Renal pelvis (tissue), 1 donor: ENCODE measurements at regions not wholly inside any gene's neighbourhood (a gene's known extent, or its start where the extent isn't known, plus 50 kb on each side); places are given as distances from the start of the nearest gene placed in this dataset.
"Not testable (repeated sequence)": the region's sequence is repeated elsewhere in the genome, so short reads cannot be mapped to it uniquely, and the experiment has no call there.

Experiments
- DNase-seq: peaks from one replicate; pipeline ENCODE4 v3.0.0-alpha.2; 2013

DNA sequence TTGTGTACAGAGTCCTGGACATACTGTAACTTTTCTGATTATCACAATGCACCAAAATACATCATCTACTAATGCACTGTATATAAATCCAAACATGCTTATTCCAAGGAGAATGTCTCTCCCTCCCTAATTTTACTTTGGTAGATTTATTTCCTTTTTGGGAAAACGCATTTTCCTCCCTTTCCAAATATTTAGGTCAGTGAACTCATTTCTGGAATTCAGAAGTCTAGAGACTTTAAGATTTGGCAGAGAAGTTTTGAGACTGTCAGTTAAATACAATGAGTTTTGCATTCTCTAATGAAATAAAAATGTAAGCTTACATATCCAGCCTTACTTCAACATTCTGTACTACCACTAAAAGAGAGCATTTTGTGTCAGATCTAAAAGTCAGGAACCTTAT, 165.8 kb upstream of the EDNRB start:
- no peak for DNase-seq

DNA sequence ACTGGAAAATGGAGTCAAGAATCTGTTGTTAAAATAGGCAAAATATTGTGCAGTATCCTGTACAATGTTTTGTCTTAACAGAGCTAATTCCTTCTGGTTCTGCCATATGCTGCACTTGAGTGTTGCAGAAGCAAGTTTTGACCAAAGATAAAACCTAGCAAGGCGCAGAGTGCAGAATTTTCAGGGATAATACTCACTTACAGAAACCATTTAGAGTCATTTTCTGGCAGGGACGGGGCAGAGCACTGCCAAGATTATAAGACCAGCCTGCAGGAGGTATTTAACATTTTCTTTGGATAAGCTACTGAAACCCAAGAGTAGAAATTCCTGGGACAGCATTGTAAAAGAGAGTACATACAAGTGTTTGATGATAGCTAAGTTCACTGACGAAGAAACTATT, 159.5 kb upstream of the EDNRB start:
- no peak for DNase-seq

DNA sequence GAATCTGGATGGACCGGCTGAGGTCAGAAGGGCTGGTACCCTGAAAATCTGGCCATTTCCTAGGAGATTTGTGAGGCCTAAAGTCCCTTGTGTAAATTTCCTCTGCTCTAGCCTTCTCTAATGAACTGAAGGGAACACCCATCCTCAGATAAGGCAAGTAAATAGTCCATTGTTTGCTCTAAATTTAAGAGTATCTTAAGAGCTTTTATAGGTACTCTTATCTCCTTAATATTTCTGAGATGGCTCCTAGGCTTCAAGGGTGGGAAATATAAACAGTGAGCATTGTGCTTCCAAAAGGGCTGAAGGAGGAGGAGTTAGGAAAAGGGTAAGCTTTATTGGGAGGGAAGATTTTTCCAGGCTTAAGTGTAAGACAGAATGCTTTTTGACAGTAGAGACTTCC, 148.7 kb upstream of the EDNRB start:
- no peak for DNase-seq

DNA sequence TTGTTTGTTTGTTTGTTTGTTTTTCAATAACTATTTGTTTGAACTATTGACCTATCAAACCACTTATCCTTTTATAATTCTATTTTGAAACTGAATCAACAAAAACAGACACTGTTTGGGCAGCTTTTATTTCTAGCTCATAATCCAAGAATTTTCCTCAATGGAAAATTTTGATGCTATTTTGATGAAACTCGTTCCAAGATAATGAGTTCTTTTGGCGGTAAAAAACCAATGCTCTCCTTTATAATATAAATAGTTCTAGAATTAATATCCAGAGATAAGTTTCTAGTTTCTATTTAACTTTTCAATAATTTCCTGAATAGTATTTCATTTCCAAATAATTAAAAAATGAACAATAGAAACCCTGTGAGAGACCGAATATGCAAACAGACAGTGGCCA, 146.5 kb upstream of the EDNRB start:
- DNase-seq = no peak

DNA sequence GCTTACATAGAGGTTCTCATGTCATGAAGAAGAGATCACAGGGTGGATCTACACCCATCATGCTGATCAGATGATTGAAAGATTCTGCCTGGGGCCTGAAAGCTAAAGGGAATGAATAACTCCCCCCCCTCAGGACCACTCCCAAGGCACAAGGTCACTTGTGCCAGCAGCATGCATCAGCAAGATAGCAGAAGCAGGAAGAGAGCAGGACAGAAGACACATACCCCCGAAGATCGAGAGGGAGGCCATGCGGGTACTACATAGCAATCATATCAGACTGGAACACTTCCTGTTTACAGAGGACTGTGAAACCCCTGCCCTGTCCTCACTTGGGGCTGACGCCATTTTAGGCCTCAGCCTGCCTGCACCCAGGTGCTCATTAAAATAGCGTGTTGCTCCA, 143.2 kb upstream of the EDNRB start:
- DNase-seq = no peak

DNA sequence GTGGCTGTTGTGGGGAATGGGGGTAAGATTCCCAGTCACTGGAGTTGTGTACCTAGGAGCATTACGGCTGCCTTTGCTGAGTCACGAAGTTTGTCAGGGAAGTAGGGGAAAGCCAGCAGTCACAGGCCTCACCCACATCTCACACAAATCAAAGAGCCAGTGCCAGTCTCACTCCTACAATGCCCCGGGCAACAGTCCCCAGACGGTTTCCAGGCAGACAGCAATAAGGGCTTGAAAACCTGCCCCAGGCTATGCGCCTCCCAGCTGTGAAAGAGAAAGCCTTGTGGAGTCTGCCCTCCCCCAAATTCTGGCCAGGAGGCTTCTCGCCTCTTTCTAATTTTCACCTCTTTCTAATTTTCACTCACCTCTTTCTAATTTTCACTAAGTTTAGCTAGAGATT, 142.3 kb upstream of the EDNRB start:
- no peak for DNase-seq

DNA sequence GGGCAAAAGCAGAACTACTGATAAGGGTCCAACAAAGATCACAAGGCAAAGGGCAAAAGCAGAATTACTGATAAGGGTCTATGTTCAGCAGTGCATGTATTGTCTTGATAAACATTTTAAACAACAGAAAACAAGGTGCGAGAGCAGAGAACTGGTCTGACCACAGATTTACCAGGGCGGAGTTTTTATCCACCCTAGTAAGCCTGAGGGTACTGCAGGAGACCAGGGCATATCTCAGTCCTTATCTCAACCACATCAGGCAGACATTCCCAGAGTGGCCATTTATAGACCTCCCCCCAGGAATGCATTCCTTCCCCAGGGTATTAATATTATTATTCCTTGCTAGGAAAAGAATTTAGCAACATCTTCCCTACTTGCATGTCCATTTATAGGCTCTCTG, 138.2 kb upstream of the EDNRB start:
- not testable (repeated sequence) for DNase-seq

DNA sequence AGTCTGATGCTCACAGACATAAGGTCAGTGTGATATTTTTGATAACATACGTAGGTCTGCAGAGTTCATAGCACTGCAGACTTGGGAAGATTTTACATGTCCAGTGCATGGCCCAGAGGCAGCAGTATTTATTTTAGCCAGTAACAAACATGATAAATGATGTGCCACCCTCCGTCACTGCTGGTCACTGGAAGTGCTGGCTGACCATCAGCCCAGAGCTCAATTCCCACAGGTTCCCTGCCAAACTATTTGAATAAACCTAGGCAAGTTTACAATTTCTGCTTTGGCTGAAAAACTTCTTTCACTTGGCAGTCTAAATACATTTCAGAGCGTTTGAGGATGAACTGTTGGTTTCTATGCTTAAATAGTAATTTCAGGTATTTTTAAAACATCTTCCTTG, 135.5 kb upstream of the EDNRB start:
- no peak for DNase-seq

DNA sequence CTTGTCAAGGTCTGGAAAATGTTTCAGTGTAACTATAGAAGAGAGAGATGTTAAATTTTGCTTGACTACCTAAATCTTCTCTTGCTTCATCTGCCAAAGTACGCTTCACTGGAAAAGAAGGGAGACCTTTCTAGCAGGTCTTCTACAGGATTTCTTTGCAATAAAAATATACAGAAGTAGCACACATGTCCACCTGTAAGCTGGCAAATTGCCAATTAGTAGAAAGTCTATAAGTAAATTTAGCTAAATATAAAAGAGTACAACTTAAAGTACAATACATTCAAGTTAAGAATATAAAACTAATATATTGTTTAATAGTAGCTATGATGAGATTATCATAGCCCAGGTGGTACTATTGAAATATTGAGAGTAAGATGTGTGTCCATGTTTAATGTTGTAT, 128.5 kb upstream of the EDNRB start:
- DNase-seq = no peak

DNA sequence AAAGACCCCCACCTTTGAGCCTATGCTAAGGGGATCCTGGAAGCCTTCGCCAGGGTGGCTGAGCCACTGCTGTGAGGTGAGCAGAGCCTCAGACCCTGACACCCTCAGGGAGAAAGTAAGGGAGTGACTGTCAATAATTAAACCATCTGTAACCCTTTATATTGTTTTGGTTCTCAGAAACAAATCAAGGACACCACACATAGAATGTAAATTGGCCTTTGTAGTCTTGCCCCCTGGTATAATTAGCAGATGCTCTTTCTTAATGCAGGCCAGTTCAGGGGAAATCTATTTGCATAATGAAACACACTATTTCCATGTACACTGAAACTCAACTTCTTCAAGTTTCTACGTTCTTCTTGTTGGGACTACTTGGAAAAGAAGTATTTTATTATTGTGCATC, 127.7 kb upstream of the EDNRB start:
- no peak for DNase-seq

DNA sequence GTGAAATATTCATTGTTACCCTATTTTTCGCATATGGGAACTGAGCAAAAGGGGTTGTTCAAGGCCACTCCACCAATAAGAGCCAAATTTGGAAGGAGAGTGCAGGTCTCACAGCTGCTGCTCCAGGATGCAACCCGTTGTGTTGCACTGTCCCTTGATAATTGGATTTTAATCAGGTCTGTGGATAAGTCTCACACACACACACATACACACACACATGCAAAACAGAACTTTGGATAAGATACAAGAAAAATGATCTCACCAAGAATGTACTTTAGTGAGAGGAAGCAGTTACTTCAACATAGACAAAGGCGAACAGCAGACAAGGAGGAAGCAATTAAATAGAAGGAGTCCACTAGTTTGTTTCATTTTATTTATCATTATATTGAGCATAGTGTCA, 127.3 kb upstream of the EDNRB start:
- no peak for DNase-seq

DNA sequence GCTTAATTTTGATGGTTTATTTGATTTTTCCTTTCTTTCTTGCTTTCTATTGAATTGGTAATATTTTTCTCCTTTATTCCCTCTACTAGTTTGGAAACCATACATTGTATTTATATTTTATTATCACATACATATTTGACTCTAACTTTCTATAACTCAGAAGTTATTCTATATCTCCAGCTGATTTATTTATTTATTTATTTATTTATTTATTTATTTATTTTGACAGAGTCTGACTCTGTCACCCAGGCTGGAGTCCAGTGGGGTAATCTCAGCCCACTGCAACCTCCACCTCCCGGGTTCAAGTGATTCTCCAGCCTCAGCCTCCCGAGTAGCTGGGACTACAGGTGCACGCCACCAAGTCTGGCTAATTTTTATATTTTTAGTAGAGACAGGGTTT, 122.7 kb upstream of the EDNRB start:
- DNase-seq = not testable (repeated sequence)

DNA sequence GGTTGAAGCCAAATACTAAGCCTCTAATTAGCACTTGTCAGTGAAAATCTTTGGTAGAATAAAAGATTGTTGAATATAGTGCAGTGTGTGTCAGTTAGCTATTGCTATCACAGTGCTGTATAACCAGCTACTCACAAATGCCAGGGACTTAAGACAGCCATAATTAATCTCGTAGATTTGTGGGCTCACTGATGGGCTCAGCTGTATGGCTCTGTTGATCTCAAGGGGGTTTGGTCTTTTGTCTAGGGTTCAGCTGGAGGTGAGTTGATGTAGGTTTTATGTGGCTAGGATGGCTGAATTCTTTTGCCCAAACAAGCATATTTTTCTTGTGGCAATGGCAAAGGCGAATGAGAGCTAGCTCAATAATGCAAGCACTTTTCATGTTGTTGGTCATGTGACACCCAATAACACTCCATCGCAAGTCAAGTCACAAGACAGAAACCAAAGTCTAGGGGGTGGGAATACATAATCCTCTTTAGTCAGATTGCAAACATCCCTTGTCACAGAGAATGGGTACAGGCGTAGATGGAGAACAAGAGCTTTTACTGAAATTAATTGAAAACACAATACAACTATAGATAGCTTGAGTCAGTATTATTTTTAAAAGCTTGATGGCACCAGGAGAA, 121.7 kb upstream of the EDNRB start:
- DNase-seq = no peak

DNA sequence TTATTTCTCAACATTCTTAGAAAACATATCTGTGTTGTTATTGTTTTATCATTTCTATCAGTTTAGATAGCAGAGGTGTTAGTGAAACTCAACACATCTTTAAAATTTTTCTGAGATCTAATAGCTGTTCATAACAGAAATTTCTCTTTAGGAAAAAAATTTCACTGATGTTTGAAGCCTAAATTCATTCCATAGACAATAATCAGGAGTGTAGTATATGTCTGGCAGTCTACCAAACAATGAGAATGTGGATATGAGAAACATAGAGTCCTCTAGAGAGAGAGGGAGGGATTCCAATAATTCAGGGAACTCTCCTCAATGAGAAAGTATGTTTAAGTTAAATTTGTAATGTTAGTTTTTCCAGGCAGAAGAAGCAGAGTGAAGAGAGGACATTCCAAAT, 118.2 kb upstream of the EDNRB start:
- DNase-seq = no peak

DNA sequence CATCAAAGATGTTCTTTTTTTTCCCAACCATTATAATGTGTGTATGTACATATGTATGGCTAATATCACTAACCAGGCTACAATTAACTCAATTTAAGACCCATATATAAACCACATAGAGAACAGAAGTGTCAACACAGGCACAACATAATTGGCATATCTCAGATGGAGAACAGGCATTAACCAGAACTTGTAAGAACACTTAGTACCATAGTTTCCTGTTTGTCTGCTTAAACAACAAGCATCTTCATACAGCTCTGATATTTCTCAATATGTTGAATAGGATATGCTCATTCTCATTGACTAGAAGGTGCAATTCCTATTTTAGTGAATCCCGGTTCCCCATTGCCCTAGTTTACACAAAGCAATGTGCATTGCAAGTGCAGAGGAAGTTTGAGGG, 116.9 kb upstream of the EDNRB start:
- DNase-seq = no peak

DNA sequence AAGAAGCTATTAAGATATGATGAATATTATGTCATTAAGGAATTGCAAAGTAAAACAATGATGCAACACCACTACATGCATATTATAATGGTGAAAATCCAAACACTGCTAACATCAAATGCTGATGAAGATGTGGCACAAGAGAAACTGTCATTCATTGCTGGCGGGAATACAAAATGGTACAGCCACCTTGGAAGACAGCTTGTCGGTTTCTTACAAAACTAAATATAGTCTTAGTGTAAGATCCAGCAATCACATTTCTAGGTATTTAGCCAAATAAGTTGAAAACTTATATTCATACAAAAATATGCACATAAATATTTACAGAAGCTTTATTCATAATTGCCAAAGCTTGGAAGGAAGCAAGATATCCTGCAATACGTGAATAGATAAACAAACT, 114.9 kb upstream of the EDNRB start:
- no peak for DNase-seq

DNA sequence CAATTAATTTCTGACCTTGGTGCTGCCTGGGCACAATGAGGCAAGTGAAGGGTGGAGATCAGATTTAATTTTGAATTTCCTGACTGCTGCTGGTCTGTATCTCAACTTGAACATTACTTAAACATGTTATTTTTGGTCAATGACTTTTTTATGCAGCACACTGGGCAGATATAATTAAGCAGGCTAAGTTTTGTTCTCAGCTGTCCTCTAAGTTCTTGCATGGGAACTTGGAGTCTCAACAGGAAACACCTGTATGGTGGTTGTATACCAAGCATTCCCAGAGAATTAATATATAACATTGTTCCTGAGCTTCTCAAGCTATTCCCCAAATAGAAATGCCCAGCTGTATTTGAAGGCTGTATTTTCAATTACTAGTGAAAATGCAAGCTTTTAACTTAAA, 113.5 kb upstream of the EDNRB start:
- no peak for DNase-seq

DNA sequence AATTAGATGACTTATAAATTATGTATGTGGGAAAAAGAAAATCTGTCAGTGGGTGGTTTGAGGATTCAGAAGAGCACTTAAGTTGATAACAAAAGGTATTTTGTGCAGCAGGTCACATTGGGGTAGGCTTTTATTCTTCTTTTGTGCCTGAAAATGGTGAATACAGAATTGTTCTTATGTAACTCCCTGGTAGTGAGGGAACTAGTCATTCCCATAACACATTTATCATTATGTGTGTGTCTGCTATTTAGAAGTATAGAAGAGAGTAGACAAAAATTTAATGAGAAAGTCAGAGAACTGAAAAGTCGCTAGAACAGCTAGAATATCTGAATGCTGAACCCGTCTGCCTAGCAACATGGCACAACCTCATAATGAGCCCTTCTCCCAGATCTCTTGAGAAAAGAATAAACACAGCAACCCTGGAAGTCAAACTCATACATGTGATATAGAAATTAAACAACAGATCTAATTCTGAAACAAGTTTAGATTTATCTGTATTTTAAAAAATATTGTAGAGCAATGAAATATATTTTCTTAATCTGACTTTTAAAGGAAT, 111.8 kb upstream of the EDNRB start:
- no peak for DNase-seq

DNA sequence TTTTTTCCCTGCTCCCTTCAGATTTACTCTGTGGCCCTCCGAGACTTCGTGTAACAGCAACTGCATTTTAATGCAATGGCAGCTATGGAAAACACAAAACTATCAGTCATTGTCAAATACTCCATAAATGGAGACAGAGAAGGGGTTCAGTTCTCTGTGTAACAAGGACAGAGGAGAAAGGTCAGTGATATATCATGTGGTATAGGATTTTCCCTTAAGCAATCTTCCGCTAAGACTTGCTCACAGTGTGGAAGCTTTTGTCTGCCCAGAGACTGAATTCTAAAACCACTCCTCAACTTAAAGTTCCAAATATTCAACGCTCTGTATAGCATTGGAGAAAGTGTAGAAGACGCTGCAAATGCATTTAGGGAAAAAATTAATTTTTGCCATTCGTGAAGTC, 111.3 kb upstream of the EDNRB start:
- no peak for DNase-seq

DNA sequence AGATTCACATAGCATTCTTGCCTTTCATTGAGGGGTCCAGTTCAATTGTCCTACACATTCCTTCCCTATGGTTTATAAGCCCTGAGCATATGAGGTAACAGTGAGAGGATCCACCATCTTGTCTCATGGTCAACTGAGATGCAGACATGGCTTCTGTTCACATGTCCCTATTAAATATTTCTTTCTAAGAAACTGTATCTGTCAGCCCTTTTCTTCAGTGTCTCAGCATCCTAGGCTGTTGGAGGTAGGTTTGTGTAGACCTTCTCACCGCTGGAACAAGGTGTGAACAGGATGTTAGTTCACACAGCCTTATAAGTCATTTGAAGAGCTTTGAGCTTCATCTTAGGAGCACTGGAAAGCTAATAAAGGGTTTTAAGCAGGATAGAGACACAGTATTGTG, 110.3 kb upstream of the EDNRB start:
- DNase-seq = no peak

DNA sequence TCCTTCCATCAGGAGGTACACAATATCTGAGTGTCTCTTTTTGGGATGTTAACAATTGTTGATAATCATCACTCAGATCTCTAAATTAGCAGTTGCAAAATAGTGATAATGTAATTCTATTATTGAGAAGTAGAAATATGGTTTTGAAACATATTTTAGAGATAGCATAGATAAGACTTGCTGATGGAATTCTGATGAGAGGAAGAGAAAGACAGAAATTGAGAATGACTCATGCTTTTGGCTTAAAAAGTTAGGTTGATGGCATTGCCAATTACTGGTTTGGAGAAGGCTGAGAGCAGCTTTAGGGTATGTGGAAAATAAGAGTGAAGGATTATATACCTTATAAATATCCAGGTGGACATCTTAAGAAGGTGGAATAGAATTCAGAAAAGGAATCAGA, 106.4 kb upstream of the EDNRB start:
- DNase-seq = no peak

DNA sequence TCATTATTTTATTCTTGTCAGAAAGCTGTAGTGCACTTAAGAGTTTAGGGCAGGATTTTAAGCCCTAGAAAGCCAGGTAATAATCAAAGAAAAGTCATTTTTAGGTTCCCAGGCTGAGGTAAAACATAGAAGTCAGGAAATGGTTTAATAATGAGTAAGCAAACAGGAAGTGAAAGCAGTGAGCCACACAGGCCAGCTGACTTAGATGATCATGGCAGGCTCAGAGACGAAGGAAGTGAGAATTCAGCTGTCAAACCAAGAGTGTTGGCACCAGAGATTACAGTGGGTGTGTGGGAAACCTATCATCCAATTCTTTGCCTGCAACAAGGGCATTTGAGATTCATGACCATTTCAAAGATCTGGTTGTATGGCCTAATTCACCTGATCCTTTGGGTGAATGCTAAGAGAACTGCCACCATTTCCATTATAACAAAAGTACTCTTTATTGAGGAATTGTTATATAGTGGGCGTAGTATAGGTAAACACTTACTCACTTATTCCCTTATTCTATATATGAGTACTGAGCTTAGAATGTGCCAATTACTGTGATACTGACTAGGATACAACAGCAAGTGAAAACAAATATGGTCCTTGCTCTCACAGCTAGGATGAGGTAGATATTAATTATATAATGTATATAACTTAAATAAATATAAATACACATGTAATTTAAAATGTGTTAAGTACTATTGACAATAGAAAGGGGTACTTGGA, 103.7 kb upstream of the EDNRB start:
- DNase-seq = no peak

DNA sequence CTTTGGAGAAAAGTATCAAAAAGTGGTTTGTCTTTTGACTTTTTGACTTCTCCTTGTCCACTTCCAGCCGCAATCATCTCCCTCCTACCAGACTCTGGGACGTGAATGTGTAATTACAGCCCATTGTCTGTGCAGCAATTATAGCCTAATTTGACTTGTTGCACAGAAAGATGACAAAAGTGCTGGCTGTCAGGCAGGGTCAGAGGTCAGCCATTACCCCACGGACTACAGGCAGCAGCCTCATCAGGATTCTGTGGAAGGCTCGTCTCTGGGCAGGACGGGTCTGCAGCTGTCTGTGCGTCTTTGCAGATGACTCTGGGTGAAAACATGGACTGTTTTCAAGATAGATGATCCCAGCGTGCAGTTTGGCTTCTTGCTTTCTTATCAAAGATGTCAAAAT, 102.2 kb upstream of the EDNRB start:
- DNase-seq = no peak

DNA sequence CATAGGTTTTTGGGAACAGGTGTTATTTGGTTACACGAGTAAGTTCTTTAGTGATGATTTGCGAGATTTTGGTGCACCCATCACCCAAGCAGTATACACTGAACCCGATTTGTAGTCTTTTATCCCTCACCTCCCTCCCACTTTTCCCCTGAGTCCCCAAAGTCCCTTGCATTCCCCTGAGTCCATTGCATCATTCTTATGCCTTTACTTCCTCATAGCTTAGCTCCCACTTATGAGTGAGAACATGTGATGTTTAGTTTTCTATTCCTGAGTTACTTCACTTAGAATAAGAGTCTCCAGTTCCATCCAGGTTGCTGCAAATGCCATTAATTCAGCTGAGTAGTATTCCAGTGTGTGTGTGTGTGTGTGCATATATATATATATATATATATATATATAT, 97.2 kb upstream of the EDNRB start:
- no peak for DNase-seq
